ENCODE measurements at regions not wholly inside any gene's neighbourhood (a gene's known extent, or its start where the extent isn't known, plus 50 kb on each side); places are given as distances from the start of the nearest gene placed in this dataset.
"Not testable (repeated sequence)": the region's sequence is repeated elsewhere in the genome, so short reads cannot be mapped to it uniquely, and the experiment has no call there.

DNA sequence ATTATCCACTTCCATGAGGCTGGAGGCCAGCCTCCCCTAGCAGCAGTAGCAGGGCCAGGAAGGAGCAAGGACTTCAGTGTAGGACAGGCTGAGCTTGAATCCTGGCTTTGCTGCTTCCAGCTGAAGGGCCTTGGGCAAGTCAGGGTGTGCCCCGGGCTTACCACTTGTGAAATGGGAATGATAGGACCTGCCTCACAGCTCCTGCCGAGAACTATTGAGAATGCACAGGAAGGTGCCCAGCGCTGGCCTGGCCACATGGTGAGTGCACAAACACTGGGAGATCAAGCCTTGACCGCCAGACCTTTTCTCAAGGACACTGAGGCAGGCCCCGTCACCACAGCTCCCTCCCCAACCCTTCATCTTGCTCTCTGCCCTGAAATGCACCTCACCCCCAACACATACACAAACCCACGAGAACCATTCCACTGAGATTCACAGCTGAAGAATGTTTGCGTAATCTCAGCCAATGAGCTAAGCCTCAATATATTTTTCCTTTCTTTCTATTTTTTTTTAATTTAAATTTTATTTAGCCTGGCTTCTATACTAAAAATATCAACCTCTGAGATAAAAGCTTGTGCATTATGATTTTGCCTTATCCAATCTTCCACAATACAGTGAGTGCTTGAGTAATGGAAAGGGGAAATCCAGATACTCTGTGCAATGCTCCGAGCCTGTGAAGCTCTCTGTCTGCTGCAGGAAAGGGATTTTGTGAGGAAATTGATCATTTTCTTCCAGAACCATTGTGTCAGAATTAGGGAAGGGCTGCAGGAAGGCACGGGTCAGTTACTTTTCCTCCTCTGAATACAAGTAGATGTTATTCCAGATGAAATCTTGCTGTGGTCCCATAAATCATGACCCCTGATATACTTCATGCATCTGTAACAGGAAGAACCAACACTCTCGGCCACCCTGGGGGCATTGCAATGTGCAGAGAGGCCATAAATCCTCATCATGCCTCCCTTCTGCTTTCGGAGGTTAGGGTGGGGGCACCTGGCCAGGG, 193.9 kb downstream of the TLE3 start:
- DNase-seq: no peak

DNA sequence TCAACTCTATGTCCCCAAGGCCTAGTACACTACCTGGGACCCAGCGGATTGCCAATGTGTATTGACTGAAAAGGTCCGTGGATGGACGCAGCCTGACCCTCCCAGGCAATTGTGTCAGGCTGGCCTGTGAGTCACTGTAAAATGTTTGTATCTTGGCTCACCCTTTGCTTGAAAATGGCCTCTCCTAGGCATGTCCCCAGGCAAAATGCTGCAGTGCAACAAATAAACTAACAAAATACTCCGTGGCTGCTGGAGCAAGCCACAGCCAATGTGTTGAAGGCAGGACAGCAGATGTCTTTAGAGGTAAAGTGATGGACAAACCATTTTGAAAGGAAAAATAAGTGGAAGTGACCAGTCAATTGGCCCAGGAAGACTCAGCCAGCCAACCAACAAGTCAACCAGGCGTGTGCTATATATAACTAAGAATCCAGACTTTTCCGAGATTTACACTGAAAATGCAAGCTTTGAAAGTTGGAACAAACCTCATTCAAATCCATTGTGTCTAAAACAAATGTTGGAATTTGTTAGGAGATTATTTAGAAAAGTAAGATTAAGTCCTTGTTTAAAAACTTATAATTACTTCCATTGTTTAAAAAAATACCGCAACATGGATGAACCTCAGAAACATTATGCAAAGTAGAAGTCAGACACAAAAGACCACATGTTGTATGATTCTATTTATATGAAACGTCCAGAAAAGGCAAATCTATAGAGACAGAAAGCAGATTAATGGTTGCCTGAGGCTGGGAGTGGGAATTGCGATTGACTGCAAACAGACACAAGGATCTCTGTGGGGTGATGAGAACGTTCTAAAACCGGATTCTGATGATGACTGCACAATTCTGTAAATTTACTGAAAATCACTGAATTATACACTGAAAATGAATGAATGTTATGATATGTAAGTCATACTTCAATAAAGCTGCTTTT, 191.2 kb downstream of the TLE3 start:
- DNase-seq: no peak

DNA sequence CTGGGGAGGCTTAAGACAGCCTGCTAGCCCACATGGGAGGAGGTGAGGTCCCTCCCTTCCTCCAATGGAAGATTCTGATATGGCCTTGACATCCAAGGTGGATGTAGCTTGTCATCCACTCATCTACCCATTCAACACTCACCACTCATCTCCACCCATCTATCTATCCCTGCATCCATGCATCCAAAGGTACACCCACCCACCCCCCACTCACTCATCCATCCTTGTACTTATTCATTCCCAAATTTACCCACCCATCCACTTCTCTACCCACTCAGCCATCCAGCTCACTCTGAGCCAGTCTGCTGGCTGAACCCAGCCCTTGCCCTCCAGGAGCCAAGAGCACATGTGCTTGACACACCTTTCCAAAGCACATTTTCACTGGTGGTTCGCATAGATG, 189.7 kb downstream of the TLE3 start:
- DNase-seq: no peak

DNA sequence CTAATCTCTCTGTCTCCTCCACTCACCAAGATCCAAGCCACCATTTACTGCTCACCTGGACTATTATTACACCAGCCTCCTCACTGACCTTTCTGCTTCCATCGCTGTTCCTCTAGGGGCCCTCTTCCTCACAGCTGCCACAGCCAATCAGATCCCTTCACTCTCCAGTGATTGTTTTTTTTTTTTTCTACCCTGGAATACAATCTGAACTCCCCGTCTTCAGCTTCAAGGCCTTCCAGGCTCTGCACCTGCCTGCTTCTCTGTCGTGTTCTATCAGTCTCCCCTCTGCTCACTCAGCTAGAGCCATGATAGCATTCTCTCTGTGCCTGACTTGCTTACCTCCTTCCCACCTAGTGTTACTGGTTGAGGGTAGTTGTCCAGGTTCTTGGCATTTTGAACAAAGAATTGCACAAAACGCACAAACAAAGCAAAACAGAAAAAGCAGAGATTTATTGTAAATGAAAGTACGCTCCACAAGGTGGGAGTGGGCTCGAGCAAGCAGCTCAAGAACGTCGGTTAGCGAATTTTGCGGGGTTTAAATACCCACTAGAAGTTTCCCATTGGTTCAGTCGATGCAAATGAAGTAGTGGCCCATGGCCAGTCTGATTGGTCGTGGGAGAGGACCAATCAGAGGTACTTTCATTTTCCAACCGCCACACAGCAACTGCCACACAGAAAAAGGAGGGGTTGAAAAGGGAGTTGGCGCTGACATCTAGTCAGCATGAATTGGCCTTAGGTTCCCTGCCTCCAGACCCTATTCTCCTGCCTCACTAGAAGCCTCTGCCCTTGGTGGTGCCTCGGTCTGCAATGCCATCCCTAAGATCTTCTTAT, 188.9 kb downstream of the TLE3 start:
- DNase-seq: no peak

DNA sequence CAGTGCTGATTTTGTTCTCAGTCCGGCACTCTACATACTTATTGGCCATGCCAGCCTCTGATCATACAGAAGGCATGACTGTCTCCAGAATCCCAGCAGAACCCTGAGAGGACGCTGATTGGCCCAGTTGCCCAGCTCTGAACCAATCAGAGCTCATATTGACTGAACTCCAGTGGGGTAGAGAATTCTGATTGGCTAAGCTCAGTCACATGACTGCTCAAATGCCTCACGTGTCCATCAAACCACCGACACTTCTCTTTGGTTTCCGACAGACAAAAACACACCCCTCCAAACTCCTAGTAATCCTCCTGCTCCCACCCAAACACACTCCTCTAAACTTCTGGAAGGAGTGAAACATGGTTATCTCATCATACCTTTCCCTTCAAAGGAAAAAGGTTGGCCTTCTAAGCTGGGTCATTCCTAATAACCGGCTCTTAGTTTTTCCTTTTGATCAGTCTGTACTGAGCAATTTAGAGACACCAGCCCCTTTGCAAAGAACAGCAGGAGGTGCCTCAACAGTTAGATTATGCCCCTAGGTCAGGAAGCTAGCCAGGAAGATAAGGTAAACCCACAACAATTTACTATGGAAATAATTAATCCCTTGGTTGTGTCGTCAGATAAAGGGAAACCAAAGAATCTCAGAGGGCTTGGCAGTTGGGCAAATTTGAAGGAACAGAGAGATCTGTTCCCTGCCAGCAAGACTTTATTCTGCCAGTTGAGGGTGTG, 187.8 kb downstream of the TLE3 start:
- no peak for DNase-seq

DNA sequence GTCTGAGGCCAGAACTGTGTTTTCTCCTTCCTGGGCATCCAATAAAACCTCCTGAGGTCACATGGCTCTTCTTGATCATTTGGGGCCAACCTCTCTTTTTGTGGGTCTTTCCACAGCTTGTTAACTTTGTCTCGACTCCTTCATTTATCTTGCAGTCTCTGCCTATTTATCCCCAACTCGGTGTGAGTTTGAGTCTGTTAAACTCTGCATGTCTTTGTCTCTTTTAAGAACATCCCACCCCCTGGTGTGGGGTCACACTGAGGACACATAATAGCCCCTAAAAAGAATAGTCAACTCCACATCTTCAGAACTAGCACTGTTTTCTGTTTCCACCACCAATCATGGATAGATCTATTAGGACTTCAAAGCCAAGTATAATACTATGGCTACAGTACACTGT, 187.2 kb downstream of the TLE3 start:
- DNase-seq: no peak

DNA sequence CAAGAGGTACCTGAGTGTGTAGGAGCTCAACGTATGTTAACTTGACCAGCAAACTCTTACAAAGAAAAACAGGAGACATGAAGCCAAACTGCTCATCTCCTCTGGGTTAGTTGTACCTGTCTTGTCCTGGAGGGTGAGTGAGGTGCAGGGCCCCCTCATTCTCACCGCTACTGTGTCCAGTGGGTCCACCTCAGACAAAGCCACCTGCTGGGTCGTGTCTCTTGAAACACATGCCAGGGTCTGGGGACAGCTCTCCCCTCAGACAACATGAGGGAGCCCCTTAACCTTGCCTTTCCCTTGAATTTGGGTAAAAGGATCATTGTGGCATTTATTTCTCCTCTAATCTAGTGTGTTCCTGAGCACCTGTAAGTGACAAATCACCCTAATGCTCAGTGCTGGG, 185.6 kb downstream of the TLE3 start:
- DNase-seq: no peak

DNA sequence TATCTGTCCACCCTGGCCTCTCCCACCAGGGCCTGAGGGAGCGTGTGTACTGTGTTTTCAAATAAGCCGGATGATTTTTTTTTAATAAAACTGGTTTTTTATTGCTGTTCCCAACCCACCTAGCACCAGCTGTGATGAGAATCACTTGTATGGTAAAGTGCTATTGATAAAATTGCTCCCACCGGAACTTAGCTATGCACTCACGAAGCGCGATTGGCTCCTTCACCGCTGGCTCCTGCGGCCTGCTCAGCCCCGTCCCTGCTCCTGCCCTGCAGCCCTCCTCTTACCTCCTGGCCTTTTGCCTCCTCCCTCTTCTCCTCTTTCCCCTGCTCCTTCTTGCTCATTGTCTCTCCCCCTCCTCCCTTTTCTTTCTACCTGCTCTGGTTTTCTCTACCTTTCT, 183.7 kb downstream of the TLE3 start:
- no peak for DNase-seq

DNA sequence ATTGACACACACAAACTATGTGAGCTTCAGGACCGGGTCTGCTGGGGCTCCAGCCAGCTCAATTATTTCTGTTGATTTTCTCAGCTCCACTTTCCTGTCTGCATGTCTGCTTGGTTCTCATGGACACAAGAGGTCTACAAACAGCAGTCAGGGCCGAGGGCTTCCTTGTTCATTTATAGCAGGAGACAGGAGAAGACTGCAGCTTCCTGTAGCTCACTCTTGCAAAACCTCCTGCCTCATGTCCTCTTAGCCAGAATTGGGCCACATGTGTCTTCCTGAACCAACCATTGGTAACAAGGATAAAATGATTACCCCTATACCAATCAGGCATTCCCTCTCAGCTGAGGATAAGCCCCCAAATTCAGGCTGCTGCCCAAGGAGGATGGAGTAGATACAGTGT, 182.8 kb downstream of the TLE3 start:
- DNase-seq: no peak

DNA sequence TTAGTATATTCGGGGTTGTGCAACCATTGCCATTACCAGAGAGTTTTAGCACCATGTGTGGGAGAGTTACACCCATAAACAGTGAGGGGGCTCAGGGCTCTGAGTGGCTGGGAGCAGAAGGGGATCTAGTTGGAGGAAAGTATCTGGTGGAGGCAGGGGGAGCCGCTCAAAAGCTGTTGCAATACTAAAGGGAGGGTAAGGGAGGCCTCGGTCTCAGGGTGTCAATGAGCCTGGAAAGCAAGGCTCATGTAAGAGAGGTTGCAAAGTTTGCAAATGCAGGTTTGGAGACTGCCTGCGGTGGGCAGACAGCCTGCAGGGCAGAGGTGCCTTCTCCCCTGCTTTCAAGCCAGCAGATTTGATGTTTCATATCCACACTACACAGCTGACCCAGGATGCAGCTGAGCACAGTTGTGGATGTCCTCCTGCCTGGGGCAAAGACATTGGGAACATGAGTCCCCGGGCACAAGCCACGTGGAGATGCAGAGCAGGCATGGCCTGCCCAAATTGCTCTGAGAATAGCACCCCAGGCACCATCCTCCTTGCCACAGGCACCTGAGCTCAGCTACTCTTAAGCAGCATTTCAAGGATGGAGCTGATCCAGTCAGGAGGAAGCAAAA, 181.4 kb downstream of the TLE3 start:
- no peak for DNase-seq

DNA sequence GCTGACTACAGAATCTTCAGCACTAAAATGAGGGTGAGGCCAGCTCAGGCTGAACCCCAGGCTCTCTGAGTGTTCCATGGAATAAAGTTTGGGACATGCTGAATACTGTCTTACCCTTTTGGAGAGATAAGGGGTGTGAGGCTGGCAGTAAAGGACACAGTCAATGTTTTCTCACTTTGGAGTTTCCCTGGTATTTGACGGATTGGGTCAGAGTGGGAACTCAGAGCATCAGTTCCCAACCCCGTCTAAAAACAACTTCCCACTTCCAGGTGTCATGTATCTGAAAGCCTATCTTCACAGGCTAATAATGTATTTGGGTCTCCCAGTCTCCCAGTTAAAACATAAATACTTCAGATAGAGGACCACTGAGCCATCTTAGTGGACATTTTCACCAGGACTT, 180.7 kb downstream of the TLE3 start:
- DNase-seq: no peak

DNA sequence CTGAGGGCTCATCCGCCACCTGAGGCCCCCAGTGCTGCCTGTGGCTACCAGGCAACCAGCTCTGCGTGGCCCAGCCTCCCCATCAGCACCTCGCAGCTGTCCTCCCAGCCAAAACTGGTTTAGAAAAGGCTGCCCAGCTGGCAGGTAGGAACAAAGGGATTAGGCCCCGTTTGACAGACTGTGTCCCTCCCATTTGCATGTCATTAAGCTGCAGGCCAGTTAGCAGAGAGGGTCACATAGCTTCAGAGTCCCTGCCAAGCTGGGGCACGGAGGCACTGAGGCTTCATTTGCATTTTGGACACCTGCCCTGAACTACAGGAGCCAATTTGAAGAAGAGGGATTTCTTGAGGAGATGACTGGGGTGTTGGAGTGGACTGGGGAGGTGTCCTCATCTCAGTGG, 177.9 kb downstream of the TLE3 start:
- no peak for DNase-seq

DNA sequence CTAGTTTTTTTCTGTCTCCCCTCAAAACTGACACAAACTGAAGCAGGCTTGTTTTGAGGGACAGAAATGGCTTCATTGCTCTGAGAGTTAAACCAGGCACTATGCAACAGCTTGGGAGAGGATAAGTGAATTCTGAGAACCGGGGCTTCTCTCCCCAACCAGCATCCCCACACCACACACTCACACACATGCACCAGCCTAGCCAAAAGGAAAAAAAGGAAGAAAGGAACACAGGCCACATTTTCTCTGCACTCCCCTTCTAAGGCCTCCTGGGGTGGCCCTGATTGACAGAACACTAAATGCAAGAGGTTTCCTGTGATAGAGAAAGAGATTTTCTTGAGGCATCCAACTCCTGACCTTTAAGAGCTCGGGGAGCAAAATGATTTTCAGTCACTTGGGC, 177.5 kb downstream of the TLE3 start:
- DNase-seq: no peak

DNA sequence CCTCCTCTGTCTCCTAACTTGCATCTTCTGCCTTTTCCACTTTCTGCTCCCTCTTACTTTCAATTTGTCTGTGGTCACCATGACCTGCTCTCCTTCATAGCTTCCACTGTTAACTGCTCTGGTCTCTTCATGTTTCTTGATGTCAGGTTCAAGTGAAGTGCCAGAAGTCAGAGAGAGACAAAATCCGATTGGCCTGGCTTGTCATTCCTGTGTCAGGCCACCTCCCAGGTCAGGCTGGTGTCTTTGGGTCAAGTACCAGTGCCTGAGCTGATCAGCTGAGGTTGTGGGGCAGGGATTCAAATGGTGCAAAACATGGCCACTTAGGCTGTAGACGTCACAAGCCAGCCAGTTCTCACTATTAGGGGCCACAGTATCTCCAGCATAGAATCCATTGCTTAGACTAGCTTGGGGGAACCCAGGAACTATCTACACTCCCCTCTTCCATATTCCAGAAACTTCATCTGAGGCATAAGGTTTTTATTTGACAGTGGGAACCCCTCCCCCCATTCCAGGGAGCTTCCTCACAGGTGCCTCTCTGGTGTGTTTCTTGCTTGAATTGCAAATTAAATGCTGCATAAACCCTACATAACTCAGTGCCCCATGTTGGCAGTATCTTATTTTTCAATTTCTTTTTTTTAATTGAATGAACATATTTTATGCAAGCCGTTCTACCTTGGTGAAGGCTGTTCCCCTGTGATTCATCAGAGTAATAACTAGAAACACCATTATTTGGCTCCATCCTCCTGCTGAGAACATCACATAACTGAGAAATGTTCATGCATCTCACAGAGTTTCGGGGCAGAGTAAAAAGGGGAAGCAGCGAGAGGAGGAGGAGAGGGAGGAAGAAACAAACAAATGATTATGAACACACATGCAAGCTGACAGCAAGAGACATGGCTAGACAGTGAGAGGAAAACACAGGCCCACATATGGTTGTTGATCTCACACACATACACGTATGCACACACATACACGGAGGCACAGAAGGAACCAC, 175.8 kb downstream of the TLE3 start:
- DNase-seq: no peak

DNA sequence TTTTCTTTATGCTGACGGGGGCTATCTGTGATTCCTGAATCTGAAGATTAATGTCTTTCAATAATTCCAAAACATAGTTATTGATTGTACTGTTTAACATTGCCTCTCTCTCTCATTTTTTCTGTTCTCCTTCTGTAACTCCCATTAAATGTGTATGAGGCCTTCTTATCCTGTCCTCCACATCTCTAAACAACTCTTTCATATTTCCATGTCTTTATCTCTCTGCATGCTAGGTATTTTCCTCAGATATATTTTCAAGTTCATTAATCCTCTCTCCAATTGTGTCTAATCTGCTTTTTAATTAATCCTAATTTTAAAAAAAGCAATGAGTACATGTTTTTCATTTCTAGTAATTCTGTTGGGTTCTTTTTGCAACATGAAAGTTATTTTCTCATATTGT, 173.2 kb downstream of the TLE3 start:
- no peak for DNase-seq

DNA sequence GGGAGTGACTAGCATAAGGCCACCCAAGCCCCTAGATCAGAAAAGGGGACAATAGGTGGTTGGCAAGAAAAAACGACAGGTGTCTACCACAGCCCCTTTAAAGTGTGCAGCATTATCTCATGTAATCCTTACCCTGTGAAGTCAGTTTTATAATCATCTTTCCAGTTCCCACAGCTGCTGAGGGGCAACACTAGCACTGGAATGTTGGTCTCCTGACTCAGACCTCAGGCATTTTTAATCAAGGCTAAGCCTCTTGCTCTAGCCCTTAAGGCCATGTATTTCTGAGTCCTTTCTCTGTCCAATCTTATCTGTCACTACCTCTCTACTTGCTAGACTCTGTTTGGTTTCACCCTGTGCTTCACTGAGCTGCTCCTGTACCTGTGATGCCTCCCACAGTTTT, 171.7 kb downstream of the TLE3 start:
- no peak for DNase-seq

DNA sequence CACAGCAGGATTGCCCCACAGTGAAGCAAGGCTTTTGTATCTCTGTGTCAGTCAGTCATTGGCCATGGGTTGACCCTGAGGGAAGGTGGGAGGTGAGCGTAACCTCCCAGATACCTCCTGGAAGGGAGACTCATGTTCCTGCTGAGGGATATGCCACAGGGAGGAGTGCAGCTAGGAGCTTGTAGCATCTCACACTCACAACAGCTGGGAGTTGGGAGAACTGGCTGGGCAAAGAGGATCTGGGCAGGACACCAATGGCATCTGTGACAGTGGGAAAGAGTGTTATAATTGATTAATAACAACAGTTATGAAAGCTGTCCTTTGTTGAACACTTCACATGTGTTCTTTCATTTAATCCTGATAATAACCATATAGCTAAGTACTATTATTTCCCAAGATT, 171.0 kb downstream of the TLE3 start:
- no peak for DNase-seq

DNA sequence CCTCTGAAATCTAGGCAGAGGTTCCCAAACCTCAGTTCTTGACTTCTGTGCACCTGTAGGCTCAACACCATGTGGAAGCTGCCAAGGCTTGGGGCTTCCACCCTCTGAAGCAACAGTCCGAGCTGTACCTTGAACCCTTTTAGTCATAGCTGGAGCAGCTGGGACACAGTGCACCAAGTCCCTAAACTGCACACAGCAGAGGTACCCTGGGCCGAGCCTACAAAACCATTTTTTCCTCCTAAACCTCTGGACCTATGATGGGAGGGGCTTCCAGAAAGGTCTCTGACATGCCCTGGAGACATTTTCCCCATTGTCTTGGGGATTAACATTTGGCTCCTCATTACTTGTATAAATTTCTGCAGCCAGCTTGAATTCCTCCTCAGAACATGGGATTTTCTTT, 168.8 kb downstream of the TLE3 start:
- not testable (repeated sequence) for DNase-seq

DNA sequence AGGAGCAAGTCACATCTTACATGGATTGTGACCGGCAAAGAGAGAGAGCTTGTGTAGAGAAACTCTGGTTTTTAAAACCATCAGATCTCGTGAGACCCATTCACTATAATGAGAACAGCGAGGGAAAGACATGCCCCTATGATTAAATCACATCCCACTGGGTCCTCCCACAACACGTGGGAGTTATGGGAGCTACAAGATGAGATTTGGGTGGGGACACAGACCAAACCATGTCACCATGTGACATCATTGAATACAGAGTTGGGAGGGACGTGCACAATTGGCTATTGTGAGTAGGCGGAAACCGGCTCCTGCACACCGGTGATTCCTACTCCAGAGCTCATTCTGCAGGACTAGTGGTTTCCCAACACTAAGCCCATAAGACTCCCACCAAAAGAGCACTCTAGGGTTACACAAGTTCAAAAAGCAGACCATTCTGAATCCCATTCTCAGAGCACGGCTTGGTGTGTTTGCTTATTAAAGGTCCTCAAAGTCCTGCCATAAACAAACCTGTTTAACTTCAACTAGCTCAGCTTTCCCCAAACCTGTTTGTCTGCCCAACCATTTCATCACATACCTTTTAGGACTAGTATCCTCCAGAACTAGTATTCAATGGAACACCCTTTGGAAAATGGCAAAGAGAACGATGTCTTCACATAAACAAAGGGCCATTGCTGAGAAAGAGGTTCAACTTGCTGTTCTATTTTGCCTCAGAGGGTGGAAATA, 167.6 kb downstream of the TLE3 start:
- no peak for DNase-seq

DNA sequence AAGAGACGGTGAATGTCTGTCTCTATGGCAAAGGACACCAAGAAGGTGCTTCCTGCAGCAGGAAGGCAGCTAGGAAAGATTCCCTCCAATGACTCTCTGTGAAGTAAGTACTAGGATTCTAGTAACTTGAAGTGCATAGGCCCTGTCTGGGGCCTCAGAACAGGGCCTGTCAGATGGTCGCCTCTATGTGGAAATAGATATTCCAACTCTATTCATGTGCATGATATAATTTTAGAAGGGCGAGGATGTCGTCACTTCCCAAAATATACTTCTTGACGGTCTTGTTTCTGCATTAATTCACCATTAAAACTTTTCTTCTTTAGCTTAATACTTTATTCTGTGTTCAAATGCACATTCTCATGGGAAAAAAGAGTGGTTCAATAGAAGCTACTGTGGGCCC, 167.0 kb downstream of the TLE3 start:
- no peak for DNase-seq

All from NCI-H1436 treated with DMSO at 0.1 percent for 48 hours (cell line).